SK-N-SH (cell line): ENCODE measurements at regions not wholly inside any gene's neighbourhood (a gene's known extent, or its start where the extent isn't known, plus 50 kb on each side); places are given as distances from the start of the nearest gene placed in this dataset.

Experiments
- CTCF ChIA-PET: fragments of 300-600, 350-600 bp; formaldehyde crosslinking; extraction: SDS; loops from one replicate; lab custom pipeline; 2021; lab: Yijun Ruan, JAX
- POLR2A ChIA-PET: fragments of 350-600 bp; sonication (Branson Sonifier 250); formaldehyde crosslinking; extraction: SDS; loops from one replicate; lab custom pipeline; 2020; ENCODE audit warnings: antibody characterized with exemption, inconsistent platforms; lab: Yijun Ruan, JAX
- DNase-seq: peaks from one replicate; pipeline ENCODE4 v3.0.0; 2012
- H2AFZ ChIP-seq: fragments of 200-600 bp; sonication (generic); 2 replicates; pipeline ENCODE4 v1.8.1; 2016; ENCODE audit warnings: antibody characterized with exemption, mild to moderate bottlenecking, low read depth
- H3F3A ChIP-seq: fragments of 200-600 bp; sonication (generic); replicated peaks from 2 replicates; pipeline ENCODE3; 2016; ENCODE audit warnings: antibody characterized with exemption, mild to moderate bottlenecking; ENCODE audit not compliant: insufficient read depth
- H3K27ac ChIP-seq, 2 experiments: fragments of 200-500 bp in 1 of 2; fragments of 200-600 bp in 1 of 2; sonication (Bioruptor generic) in 1 of 2; sonication (generic), shearing (Covaris generic) in 1 of 2; 2 replicates each; pipeline versions ENCODE4 v1.5.1 to v1.6.1; 2014 to 2016; ENCODE audit warnings: low read depth in 2 of 2, inconsistent platforms in 1 of 2, low read length in 1 of 2, mild to moderate bottlenecking in 1 of 2, mixed read lengths in 1 of 2
- H3K27me3 ChIP-seq: fragments of 200-600 bp; sonication (generic), shearing (Covaris generic); 2 replicates; pipeline ENCODE4 v1.6.1; 2016; ENCODE audit warnings: mixed run types; ENCODE audit not compliant: insufficient read depth
- H3K36me3 ChIP-seq, 2 experiments: fragments of 200-500 bp in 1 of 2; fragments of 200-600 bp in 1 of 2; sonication (Bioruptor generic) in 1 of 2; sonication (generic) in 1 of 2; replicated peaks in 1 of 2; 2 replicates each; pipeline versions ENCODE3 to v1.5.1; 2014 to 2016; ENCODE audit warnings: low read length in 1 of 2, mild to moderate bottlenecking in 1 of 2; ENCODE audit not compliant: insufficient read depth in 2 of 2, control insufficient read depth in 1 of 2
- H3K4me1 ChIP-seq, 2 experiments: fragments of 200-500 bp in 1 of 2; fragments of 200-600 bp in 1 of 2; sonication (Bioruptor generic) in 1 of 2; sonication (generic), shearing (Covaris generic) in 1 of 2; 2 replicates each; pipeline versions ENCODE4 v1.5.1 to v1.6.1; 2014 to 2016; ENCODE audit warnings: low read depth in 1 of 2, low read length in 1 of 2, mixed run types in 1 of 2; ENCODE audit not compliant: insufficient read depth in 2 of 2, control insufficient read depth in 1 of 2
- H3K4me2 ChIP-seq: fragments of 200-600 bp; sonication (generic), shearing (Covaris generic); 2 replicates; pipeline ENCODE4 v1.6.1; 2017; ENCODE audit warnings: mixed run types
- H3K4me3 ChIP-seq, 2 experiments: fragments of 200-500 bp in 1 of 2; fragments of 200-600 bp in 1 of 2; sonication (Bioruptor generic) in 1 of 2; sonication (generic), shearing (Covaris generic) in 1 of 2; 2 replicates each; pipeline versions ENCODE4 v1.5.1 to v1.8.1; 2014 to 2016; ENCODE audit warnings: low read depth in 2 of 2, inconsistent platforms in 1 of 2, low read length in 1 of 2, mild to moderate bottlenecking in 1 of 2, mixed read lengths in 1 of 2, moderate library complexity in 1 of 2
- H3K79me2 ChIP-seq: fragments of 200-600 bp; sonication (generic); 2 replicates; pipeline ENCODE4 v1.8.1; 2017; ENCODE audit warnings: mild to moderate bottlenecking; ENCODE audit not compliant: insufficient read depth
- H3K9ac ChIP-seq: fragments of 200-600 bp; sonication (generic); 2 replicates; pipeline ENCODE4 v1.6.1; 2017; ENCODE audit warnings: mixed run types
- H3K9me2 ChIP-seq: fragments of 200-600 bp; sonication (generic); 2 replicates; pipeline ENCODE4 v1.6.1; 2017; ENCODE audit warnings: mixed run types
- H3K9me3 ChIP-seq: fragments of 200-600 bp; sonication (generic); 2 replicates; pipeline ENCODE4 v1.6.1; 2017; ENCODE audit warnings: mixed run types, mild to moderate bottlenecking, moderate library complexity
- H4K20me1 ChIP-seq: fragments of 200-600 bp; sonication (generic); 2 replicates; pipeline ENCODE4 v1.6.1; 2017; ENCODE audit warnings: mild to moderate bottlenecking, mixed run types; ENCODE audit not compliant: insufficient read depth
- ELF1 ChIP-seq: IDR thresholded peaks from 2 replicates; pipeline ENCODE4 v1.4.0; 2012
- GABPA ChIP-seq: IDR thresholded peaks from 2 replicates; pipeline ENCODE4 v1.4.0; 2012; ENCODE audit warnings: low read depth, mild to moderate bottlenecking
- MAX ChIP-seq: IDR thresholded peaks from 2 replicates; pipeline ENCODE4 v1.4.0; 2012; ENCODE audit warnings: low read depth
- MXI1 ChIP-seq: IDR thresholded peaks from 2 replicates; pipeline ENCODE4 v1.6.1; 2012; ENCODE audit warnings: mild to moderate bottlenecking, low read depth, low read length, improper control_type of control experiment
- NRF1 ChIP-seq: IDR thresholded peaks from 2 replicates; pipeline ENCODE4 v1.6.1; 2012; ENCODE audit warnings: low read depth, mild to moderate bottlenecking, low read length
- PBX3 ChIP-seq: IDR thresholded peaks from 2 replicates; pipeline ENCODE4; 2012
- POLR2AphosphoS5 ChIP-seq: IDR thresholded peaks from 2 replicates; pipeline ENCODE4 v1.6.1; 2012; ENCODE audit warnings: low read depth, low read length
- REST ChIP-seq: IDR thresholded peaks from 2 replicates; pipeline ENCODE4 v1.6.1; 2012; ENCODE audit warnings: mild to moderate bottlenecking, low read depth, low read length, moderate library complexity
- RXRA ChIP-seq: IDR thresholded peaks from 2 replicates; pipeline ENCODE4 v1.4.0; 2012; ENCODE audit warnings: low read depth, mild to moderate bottlenecking, borderline replicate concordance
- TAF1 ChIP-seq: IDR thresholded peaks from 2 replicates; pipeline ENCODE4 v1.6.1; 2012; ENCODE audit warnings: low read depth, mild to moderate bottlenecking, low read length, moderate library complexity, borderline replicate concordance
- TCF12 ChIP-seq: IDR thresholded peaks from 2 replicates; pipeline ENCODE4 v1.4.0; 2012
- WGBS: methylation state at CpG from one replicate; pipeline ENCODE4 v1.1.6; 2017; ENCODE audit warnings: low lambda C conversion rate; 5-methylcytosine and 5-hydroxymethylcytosine counted together

- no peaks in the 10 kb centered on the region for H3K4me1 ChIP-seq
- POLR2A ChIA-PET, result no interaction called here
- H3K9ac ChIP-seq, result no peak overlapping the region
- TF ChIP-seq MAX (no peak), PBX3 (no peak), NRF1 (no peak), TAF1 (no peak), MXI1 (no peak), TCF12 (no peak), REST (no peak), GABPA (no peak), RXRA (no peak), ELF1 (no peak), POLR2AphosphoS5 (no peak)
- no peaks in the 10 kb centered on the region for H3F3A ChIP-seq
- H3K4me3 ChIP-seq, result no peak overlapping the region
- no peak overlapping the region for H3K4me2 ChIP-seq
- H2AFZ ChIP-seq, result no peak overlapping the region
- H4K20me1 ChIP-seq, result no peaks in the 10 kb centered on the region
- no peaks in the 10 kb centered on the region for H3K27me3 ChIP-seq
- no peaks in the 10 kb centered on the region for H3K9me3 ChIP-seq
- no peaks in the 10 kb centered on the region for H3K36me3 ChIP-seq
- H3K27ac ChIP-seq, result no peak overlapping the region
- H3K9me2 ChIP-seq, result no peaks in the 10 kb centered on the region
- DNase-seq, result no peak
- 0% methylated on average over 2 of the region's 2 CpGs for WGBS
- H3K79me2 ChIP-seq, result no peaks in the 10 kb centered on the region
- CTCF ChIA-PET, result no interaction called here
Observed at GRCh38 chrX:127861611-127862010, 190.6 kb downstream of the ACTRT1 start.
